ENCODE measurements at regions not wholly inside any gene's neighbourhood (a gene's known extent, or its start where the extent isn't known, plus 50 kb on each side); places are given as distances from the start of the nearest gene placed in this dataset.

DNA sequence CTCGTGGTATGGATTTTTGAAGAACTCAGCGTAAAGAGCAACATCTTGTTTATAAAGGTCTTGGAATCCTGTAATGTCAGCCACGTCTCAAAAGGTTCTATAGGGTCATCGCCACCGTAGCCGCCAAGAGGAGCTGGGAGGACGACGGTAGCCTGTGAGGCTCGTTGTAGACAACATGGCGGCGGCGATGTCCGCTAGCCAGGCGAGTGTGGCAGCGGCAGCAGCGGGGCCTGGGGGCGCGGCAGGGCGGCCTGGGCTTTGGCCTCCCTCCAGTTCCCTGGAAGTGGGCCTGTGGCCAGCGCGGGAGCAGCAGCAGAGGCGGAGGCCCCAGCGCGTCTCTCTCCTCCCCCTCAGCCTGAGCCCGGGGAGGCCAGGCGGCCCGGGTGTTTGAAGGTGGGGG, 143.5 kb upstream of the PBDC1 start:
- H2BK5ac ChIP-seq (ENCODE audit: insufficient read length, low read length) = no peak overlapping the region
- no peak overlapping the region for H3K4ac ChIP-seq (ENCODE audit: low read depth, low read length)
- H4K5ac ChIP-seq (ENCODE audit: insufficient read length, low read depth, low read length) = no peak overlapping the region
- H3K79me2 ChIP-seq (ENCODE audit: insufficient read depth, low read length) = no peaks in the 10 kb centered on the region
- H2BK12ac ChIP-seq (ENCODE audit: insufficient read length, low read depth, low read length) = no peak overlapping the region
- H3K18ac ChIP-seq (ENCODE audit: insufficient read length, low read depth, low read length) = no peak overlapping the region
- no peak overlapping the region for H3K4me2 ChIP-seq (ENCODE audit: insufficient read depth, insufficient read length, low read length)
- H3K79me1 ChIP-seq (ENCODE audit: insufficient read depth, low read depth, low read length, poor library complexity, severe bottlenecking) = no peaks in the 10 kb centered on the region
- no peaks in the 10 kb centered on the region for H3K23me2 ChIP-seq (ENCODE audit: insufficient read length, low read depth, low read length, poor library complexity, severe bottlenecking)
- H3K9me3 ChIP-seq (ENCODE audit: control insufficient read depth, low read depth, low read length) = peaks cover 10% of the 10 kb centered on the region
- H3K27me3 Mint-ChIP-seq (ENCODE audit: low read depth) = no peaks in the 10 kb centered on the region
- no peak overlapping the region for H3K27ac ChIP-seq (ENCODE audit: insufficient read length, low read depth, low read length)
- H2BK20ac ChIP-seq (ENCODE audit: low read depth, low read length, poor library complexity, severe bottlenecking) = no peak overlapping the region
- WGBS (ENCODE audit: extremely low coverage, insufficient read length, low lambda C conversion rate) = no CpG with 5 or more reads among the region's 27 CpGs
- TF ChIP-seq, protein P1, sequence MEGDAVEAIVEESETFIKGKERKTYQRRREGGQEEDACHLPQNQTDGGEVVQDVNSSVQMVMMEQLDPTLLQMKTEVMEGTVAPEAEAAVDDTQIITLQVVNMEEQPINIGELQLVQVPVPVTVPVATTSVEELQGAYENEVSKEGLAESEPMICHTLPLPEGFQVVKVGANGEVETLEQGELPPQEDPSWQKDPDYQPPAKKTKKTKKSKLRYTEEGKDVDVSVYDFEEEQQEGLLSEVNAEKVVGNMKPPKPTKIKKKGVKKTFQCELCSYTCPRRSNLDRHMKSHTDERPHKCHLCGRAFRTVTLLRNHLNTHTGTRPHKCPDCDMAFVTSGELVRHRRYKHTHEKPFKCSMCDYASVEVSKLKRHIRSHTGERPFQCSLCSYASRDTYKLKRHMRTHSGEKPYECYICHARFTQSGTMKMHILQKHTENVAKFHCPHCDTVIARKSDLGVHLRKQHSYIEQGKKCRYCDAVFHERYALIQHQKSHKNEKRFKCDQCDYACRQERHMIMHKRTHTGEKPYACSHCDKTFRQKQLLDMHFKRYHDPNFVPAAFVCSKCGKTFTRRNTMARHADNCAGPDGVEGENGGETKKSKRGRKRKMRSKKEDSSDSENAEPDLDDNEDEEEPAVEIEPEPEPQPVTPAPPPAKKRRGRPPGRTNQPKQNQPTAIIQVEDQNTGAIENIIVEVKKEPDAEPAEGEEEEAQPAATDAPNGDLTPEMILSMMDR (conservative IDR thresholded peaks at IDR 0.05) = no peak
- no peak overlapping the region for H3K56ac ChIP-seq (ENCODE audit: insufficient read length, low read depth, low read length)
- H3K36me3 Mint-ChIP-seq (ENCODE audit: insufficient read depth in 1 of 3, low read depth in 3 of 3) = peaks cover 0 to 7% (median 4%) of the 10 kb centered on the region in 3 experiments; a peak in 5 of 7 replicates
- H3T11ph ChIP-seq (ENCODE audit: low read length) = no peak overlapping the region
- no peak overlapping the region for H2AFZ ChIP-seq (ENCODE audit: low read length)
- H4K91ac ChIP-seq (ENCODE audit: insufficient read length, low read depth, low read length) = no peak overlapping the region
- no peak overlapping the region for H2BK120ac ChIP-seq (ENCODE audit: low read depth, low read length, poor library complexity, severe bottlenecking)
- H3K27ac Mint-ChIP-seq = no peak overlapping the region
- no peak overlapping the region for H2AK5ac ChIP-seq (ENCODE audit: insufficient read length, low read length)
- H3K14ac ChIP-seq (ENCODE audit: insufficient read depth, low read length) = no peak overlapping the region
- no peaks in the 10 kb centered on the region for H4K20me1 ChIP-seq (ENCODE audit: control insufficient read depth, insufficient read depth, insufficient read length)
- no peak overlapping the region for H2BK15ac ChIP-seq (ENCODE audit: low read depth, low read length)
- no peak overlapping the region for H3K4me3 Mint-ChIP-seq
- DNase-seq = no peak
- peaks cover 72 to 83% of the 10 kb centered on the region in 2 experiments for H3K9me3 Mint-ChIP-seq
- no peak overlapping the region for H3K23ac ChIP-seq (ENCODE audit: insufficient read length, low read depth, low read length)
- H3K4me1 Mint-ChIP-seq = 0 out of 4 replicates have a peak, but pooled peaks cover 0 to 4% of the 10 kb centered on the region in 2 experiments
- no peak overlapping the region for H3K9ac ChIP-seq (ENCODE audit: extremely low read depth, insufficient read length, low read length)
- H3K27me3 ChIP-seq (ENCODE audit: insufficient read depth, low read length) = no peaks in the 10 kb centered on the region
- H4K8ac ChIP-seq (replicated peaks; ENCODE audit: insufficient read length, low read depth, low read length) = no peak overlapping the region
- H3K4me1 ChIP-seq (ENCODE audit: insufficient read depth, low read length) = no peaks in the 10 kb centered on the region
